Upper lobe of left lung (tissue), 4 donors: ENCODE measurements at regions not wholly inside any gene's neighbourhood (a gene's known extent, or its start where the extent isn't known, plus 50 kb on each side); places are given as distances from the start of the nearest gene placed in this dataset.
"Not testable (repeated sequence)": the region's sequence is repeated elsewhere in the genome, so short reads cannot be mapped to it uniquely, and the experiment has no call there.

Source experiments
- EP300 ChIP-seq, 4 donors: sonication (generic); formaldehyde crosslinking; IDR thresholded peaks; one replicate each; pipeline ENCODE4 v1.5.1; 2017; ENCODE audit warnings: antibody characterized with exemption in 4 of 4, control low read depth in 2 of 4
- POLR2AphosphoS5 ChIP-seq, 2 donors: sonication (generic); formaldehyde crosslinking; IDR thresholded peaks; one replicate each; pipeline ENCODE4 v1.5.1; 2017; ENCODE audit warnings: antibody characterized with exemption in 2 of 2
- TF ChIP-seq, protein P1 (sequence below), 6 experiments: fragments of 450-650 bp in 4 of 6; fragments of 200-600 bp in 2 of 6; sonication (generic) in 2 of 6; IDR thresholded peaks; one replicate each; pipeline ENCODE4 v1.5.1; 2016 to 2019; ENCODE audit warnings: antibody characterized with exemption in 6 of 6

GRCh38 chr2:6147215-6147614, 455.0 kb downstream of the SOX11 start:
- TF ChIP-seq, protein P1, sequence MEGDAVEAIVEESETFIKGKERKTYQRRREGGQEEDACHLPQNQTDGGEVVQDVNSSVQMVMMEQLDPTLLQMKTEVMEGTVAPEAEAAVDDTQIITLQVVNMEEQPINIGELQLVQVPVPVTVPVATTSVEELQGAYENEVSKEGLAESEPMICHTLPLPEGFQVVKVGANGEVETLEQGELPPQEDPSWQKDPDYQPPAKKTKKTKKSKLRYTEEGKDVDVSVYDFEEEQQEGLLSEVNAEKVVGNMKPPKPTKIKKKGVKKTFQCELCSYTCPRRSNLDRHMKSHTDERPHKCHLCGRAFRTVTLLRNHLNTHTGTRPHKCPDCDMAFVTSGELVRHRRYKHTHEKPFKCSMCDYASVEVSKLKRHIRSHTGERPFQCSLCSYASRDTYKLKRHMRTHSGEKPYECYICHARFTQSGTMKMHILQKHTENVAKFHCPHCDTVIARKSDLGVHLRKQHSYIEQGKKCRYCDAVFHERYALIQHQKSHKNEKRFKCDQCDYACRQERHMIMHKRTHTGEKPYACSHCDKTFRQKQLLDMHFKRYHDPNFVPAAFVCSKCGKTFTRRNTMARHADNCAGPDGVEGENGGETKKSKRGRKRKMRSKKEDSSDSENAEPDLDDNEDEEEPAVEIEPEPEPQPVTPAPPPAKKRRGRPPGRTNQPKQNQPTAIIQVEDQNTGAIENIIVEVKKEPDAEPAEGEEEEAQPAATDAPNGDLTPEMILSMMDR (IDR thresholded peaks at IDR 0.05), result not testable (repeated sequence)
- TF ChIP-seq POLR2AphosphoS5, EP300 (IDR thresholded peaks at IDR 0.05): not testable (repeated sequence)
